T-helper 1 cell (primary cell): ENCODE measurements at regions not wholly inside any gene's neighbourhood (a gene's known extent, or its start where the extent isn't known, plus 50 kb on each side); places are given as distances from the start of the nearest gene placed in this dataset.
"Not testable (repeated sequence)": the region's sequence is repeated elsewhere in the genome, so short reads cannot be mapped to it uniquely, and the experiment has no call there.

ENCODE experiments used
- DNase-seq, 5 donors: peaks; one replicate each; pipeline ENCODE4 v3.0.0-alpha.2; 2012 to 2020

- no peak for DNase-seq
Measured at GRCh38 chr3:153567011-153567410, 405.0 kb downstream of the RAP2B start.

- DNase-seq: no peak
Measured at GRCh38 chr3:153567556-153567955, 405.5 kb downstream of the RAP2B start.

DNA sequence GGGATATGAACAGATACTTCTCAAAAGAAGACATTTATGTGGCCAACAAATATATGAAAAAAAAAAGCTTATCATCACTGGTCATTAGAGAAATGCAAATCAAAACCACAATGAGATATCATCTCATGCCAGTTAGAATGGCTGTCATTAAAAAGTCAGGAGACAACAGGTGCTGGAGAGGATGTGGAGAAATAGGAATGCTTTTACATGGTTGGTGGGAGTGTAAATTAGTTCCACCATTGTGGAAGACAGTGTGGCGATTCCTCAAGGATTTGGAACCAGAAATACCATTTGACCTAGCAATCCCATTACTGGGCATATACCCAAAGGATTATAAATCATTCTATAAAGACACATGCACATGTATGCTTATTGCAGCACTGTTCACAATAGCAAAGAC lies 408.5 kb downstream of the RAP2B start:
- not testable (repeated sequence) for DNase-seq

- DNase-seq: no peak
Measured at GRCh38 chr3:153572165-153572564, 410.1 kb downstream of the RAP2B start.

DNA sequence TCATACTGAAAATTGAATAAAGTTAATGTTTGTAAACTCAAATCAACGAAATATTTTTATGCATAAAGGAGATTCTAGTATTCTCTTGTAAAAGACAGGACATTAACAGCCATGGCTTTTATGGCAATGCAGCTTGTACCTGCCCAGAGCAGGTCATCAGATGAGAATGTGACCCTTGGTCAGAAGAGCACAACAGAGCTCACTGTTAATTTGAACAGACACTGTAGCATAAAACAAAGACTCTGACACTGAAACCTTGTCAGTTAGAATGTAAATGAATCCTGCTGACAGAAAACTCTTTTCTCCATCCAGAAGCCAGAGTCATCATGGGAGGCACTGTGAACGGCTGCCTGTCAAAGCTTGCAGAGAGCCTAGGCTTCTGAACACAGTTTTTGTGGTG lies 410.6 kb downstream of the RAP2B start:
- DNase-seq: no peak

DNA sequence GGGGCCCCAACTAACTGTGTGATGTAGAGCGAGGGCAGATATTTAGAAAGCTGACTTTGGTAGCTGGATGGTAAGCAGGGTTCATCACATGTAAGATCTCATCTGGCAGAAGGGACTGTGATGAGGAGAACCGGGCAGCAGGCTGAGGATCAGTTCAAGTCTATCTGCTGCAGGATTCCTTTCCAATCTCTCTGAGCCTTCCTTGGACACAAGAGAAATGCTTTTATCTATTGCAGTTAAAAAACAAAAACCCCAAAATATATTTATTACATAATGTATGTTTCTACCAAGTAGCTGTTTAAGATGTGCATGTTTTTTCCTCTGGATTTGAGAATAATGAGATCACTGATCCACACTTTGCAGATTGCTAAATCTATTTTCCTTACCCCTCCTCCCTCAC lies 411.5 kb downstream of the RAP2B start:
- no peak for DNase-seq

DNA sequence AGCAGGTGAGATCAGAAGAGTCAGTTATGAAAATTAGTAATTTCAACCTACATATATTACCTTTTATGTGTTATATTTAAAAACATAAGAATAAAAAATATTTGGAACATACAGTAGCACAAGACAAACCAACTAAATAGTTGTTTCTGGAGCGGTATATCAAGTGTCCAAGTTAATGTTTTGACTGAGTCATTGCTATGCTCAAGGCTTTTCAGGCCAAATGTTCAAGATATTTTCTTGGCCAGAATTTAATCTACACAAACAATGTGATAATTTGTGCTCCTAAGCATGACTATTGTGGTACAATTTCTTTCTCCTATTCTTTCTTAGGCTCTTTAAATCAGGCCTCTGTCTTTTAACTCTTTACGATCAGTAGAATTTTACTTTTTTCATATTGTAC lies 412.4 kb downstream of the RAP2B start:
- no peak for DNase-seq

GRCh38 chr3:153577059-153577736 lies 415.2 kb downstream of the RAP2B start:
- DNase-seq: no peak

GRCh38 chr3:153578046-153578445 lies 416.0 kb downstream of the RAP2B start:
- DNase-seq: no peak

DNA sequence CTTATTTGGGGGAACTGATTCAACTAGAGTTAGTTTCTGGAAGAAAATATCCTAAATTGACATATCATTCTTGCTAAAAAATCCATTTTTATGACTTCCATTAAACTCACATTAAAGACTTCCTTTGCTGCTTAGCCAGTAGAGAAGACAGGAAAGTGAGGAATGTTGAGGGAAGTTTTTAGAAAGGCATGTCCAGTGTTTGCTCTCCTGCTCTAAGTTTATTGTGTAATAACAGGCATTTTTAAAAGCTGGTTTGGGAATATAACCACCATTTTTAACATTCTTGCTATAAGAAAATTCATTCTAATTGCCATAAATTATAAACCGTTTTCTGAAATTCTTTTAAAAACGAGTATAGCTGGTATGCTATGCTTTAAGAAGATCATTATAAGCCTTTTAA lies 428.0 kb downstream of the RAP2B start:
- no peak for DNase-seq

DNA sequence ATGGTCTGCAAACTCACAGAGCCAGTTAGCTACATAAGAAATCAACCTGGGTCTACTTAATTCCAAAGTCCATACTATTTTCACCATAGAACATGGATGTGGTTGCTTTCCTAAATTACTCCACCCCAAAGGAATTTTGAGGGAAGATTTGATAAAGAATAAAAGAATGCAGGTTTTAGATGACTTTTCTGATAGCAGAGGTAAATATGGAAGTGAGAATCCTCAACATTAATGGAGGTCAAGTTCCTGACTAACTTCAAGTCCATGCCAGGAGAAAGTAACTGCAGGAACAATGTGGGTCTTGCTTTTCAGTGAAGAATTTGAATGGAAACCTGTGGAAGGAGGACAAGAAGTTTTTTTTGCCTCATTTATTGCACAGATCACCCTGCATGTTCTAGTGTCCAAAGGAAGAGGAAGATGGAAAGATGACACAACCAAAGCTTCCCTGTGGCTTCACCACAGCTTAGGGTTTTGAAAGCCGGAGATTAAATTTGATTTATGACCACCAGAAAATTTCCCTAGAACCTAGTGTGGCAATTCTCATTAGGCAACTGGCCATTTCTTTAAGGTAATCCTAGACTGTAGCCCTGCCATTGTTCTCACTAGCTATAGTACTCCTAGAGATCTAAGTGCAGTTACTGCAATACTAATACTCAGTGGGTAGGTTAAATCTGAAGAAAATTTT lies 429.7 kb downstream of the RAP2B start:
- no peak for DNase-seq

GRCh38 chr3:153595186-153595815 lies 433.3 kb downstream of the RAP2B start:
- peak in 1 of 5 donors; percentile 16 for DNase-seq

DNA sequence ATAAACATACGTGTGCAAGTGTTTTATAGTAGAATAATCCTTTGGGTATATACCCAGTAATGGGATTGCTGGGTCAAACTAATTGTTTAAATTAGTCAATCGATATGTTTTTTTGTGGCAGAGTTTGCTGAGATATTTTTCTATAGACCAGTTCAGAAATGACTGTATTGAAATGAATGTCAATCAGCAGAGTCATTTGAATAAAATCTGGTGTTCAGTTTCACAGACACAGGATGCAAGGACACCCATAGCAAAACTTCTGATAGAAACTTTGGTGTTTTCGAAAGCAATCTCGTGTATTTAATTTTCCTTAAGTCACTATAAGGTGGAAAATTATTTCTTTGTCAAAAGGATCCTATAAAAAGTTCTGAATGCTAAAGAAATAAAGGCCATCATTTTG lies 434.4 kb downstream of the RAP2B start:
- DNase-seq: peak in 1 of 5 donors; percentile 64

GRCh38 chr3:153599685-153600084 lies 437.7 kb downstream of the RAP2B start:
- no peak for DNase-seq

DNA sequence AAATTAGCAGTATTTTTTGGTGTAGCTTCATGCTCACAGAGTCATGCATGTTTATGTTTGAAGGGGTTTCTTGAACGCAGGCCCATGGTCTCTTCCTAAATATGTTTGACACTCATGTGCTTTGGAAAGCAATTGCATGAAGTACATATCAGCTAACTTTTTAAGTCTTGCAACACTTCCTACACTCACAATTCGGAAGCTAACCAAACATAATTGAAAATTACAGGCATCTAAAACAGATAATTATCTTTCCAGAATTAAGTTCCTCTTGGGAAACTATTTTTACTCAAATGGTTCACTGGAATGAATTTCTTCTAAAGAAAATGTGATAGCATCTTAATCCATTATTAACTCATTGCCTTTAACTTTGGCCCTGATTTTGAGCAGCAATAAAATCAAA lies 438.9 kb downstream of the RAP2B start:
- no peak for DNase-seq

DNA sequence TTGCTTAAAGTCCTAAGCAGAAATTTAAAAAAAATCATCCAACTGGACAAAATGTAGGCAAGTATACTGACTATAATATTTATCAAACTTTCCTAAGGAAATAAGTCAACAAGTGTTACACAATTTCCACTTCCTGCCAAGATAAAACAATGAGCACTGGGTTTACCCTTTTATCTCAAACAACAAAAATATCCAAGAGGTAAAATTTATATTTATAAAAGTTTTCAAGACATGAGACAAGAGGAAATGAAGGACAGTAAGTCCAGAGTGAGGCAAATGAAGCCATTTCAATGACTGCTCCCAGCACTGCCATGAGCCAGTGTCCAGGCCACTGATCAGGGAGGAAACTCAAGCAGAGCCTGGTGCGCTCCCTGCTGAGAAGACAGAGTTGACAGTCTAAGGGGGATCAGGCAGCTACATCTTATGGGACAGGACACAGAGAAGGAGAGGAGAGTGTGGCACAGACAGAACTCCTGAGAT lies 439.4 kb downstream of the RAP2B start:
- DNase-seq: no peak

- DNase-seq: no peak
Measured at GRCh38 chr3:153602801-153603200, 440.8 kb downstream of the RAP2B start.

DNA sequence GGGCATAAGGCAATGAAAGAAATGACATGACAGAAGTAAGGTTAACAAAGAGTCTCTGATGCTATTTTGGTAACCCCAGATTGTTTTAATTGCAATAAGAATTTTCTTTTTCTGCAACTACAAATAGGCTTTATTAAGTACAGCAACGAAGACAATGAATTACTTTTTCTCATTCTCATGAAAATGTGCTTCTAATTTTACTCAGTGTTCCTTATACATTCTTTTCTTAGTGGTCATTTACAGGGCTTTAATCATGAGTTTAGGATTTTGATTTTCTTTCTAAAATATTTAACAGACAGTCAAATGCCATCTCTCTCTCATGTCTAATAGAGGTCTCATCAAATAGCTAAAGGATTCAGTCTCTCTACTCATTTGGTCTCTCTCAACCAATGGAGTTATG lies 452.1 kb downstream of the RAP2B start:
- DNase-seq: no peak

- DNase-seq: no peak
Measured at GRCh38 chr3:153614563-153614962, 452.5 kb downstream of the RAP2B start.

DNA sequence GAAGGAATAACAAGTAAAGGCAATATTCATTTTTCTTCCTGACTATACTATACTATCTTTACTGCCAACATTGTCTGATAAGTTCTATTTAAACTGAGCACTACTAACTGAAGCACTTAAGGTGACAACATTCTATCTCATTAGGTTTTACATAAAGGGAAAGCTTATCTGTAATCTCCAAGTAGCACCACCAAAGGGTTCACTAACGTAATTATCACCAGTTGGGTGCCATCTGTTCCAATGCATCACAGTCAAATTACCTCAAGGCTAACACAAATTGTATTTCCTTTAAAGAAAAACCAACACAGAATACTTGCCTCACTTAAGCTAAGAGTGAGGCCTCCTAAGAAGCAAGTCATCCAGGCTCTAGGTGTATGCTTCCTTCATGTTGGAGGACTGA lies 453.8 kb downstream of the RAP2B start:
- DNase-seq: no peak

DNA sequence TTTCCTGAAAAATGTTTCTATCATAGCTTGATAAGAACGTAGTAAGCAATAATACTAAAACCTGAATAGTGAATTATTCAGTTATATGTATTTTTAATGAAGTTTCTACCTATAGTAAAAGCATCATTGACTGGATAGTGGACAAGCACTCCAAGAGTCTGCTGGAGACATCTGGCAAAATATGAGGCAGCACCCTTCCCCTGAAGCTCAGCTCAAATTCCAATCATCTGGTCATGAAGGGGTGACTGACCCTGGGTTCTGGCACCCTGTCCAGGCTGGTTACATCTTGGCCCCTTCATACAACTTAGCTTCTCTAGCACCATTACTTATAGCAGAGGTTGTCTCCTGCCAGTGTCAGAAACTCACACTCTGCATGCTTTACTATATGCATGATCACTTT lies 455.4 kb downstream of the RAP2B start:
- DNase-seq: no peak

- DNase-seq: no peak
Measured at GRCh38 chr3:153618176-153618575, 456.1 kb downstream of the RAP2B start.

DNA sequence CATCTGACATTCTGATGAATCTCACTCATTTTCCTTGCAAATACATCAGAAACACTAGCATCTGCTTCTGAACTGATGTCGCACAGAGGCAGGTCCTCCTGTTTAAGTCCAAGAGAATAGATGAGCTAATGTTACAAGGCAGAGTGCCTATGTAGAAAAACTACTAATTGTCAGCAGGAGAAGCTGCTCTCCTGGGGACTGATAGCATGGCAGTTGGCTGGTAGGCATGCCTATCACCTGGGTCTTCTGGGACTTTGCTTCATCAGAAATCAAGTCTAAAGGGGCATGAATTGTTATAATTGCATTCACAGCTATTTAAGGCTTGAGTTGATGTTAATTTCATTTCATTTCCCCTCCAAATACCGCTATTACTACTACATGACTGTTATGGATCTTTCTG lies 457.2 kb downstream of the RAP2B start:
- DNase-seq: no peak

- DNase-seq: peak in 1 of 5 donors; percentile 83
Measured at GRCh38 chr3:153621953-153622352, 459.9 kb downstream of the RAP2B start.
